Progenitor cell of endocrine pancreas (in vitro differentiated cells): ENCODE measurements at regions not wholly inside any gene's neighbourhood (a gene's known extent, or its start where the extent isn't known, plus 50 kb on each side); places are given as distances from the start of the nearest gene placed in this dataset.

ENCODE experiments used
- DNase-seq: peaks from one replicate; pipeline ENCODE4 v3.0.0; 2021; ENCODE audit warnings: low spot score; ENCODE audit not compliant: unreplicated experiment
- H3K27ac Mint-ChIP-seq: 2 replicates; pipeline ENCODE4 v1.8.0; 2021; ENCODE audit warnings: mild to moderate bottlenecking, moderate library complexity, mixed read lengths
- H3K27me3 Mint-ChIP-seq: 2 replicates; pipeline ENCODE4 v1.8.0; 2021; ENCODE audit warnings: mixed read lengths
- H3K36me3 Mint-ChIP-seq: 2 replicates; pipeline ENCODE4 v1.8.0; 2022; ENCODE audit warnings: mixed read lengths; ENCODE audit not compliant: insufficient read depth
- H3K4me1 Mint-ChIP-seq: 2 replicates; pipeline ENCODE4 v1.8.0; 2021; ENCODE audit warnings: low read depth, mixed read lengths
- H3K4me3 Mint-ChIP-seq: 2 replicates; pipeline ENCODE4 v1.8.0; 2021; ENCODE audit warnings: low read depth, mild to moderate bottlenecking, moderate library complexity, mixed read lengths
- H3K9me3 Mint-ChIP-seq: 2 replicates; pipeline ENCODE4 v1.8.0; 2021; ENCODE audit warnings: low read depth, mixed read lengths
- TF ChIP-seq, protein P1 (sequence below): fragments of 200-600 bp; sonication (generic); IDR thresholded peaks from one replicate; pipeline ENCODE4 v1.5.0; 2021; ENCODE audit warnings: antibody characterized with exemption, mild to moderate bottlenecking; ENCODE audit not compliant: unreplicated experiment

DNA sequence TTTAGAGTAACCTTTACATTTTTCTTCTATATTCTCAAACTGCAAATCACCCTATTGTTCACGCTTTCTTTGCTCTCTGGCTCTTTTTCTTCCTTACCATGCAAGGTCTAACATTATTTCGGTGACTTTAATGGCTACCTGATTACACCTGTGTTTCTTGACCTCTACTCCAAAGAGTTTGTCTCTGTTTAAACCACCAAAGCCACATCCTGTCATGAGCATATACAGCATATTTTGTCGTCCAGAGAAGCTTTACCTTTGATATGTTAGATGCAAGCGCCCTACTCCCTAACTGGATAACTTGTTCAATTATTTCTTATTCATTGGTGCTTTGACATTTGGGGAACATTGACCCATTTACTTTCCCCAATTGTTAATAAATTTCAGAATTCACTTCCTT lies 565.1 kb upstream of the GCFC2 start:
- no peaks in the 10 kb centered on the region for H3K36me3 Mint-ChIP-seq
- H3K4me1 Mint-ChIP-seq = no peaks in the 10 kb centered on the region
- H3K4me3 Mint-ChIP-seq = no peak overlapping the region
- H3K27me3 Mint-ChIP-seq = no peaks in the 10 kb centered on the region
- DNase-seq = no peak
- no peak overlapping the region for H3K27ac Mint-ChIP-seq
- no peaks in the 10 kb centered on the region for H3K9me3 Mint-ChIP-seq
- TF ChIP-seq, protein P1, sequence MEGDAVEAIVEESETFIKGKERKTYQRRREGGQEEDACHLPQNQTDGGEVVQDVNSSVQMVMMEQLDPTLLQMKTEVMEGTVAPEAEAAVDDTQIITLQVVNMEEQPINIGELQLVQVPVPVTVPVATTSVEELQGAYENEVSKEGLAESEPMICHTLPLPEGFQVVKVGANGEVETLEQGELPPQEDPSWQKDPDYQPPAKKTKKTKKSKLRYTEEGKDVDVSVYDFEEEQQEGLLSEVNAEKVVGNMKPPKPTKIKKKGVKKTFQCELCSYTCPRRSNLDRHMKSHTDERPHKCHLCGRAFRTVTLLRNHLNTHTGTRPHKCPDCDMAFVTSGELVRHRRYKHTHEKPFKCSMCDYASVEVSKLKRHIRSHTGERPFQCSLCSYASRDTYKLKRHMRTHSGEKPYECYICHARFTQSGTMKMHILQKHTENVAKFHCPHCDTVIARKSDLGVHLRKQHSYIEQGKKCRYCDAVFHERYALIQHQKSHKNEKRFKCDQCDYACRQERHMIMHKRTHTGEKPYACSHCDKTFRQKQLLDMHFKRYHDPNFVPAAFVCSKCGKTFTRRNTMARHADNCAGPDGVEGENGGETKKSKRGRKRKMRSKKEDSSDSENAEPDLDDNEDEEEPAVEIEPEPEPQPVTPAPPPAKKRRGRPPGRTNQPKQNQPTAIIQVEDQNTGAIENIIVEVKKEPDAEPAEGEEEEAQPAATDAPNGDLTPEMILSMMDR = no peak

DNA sequence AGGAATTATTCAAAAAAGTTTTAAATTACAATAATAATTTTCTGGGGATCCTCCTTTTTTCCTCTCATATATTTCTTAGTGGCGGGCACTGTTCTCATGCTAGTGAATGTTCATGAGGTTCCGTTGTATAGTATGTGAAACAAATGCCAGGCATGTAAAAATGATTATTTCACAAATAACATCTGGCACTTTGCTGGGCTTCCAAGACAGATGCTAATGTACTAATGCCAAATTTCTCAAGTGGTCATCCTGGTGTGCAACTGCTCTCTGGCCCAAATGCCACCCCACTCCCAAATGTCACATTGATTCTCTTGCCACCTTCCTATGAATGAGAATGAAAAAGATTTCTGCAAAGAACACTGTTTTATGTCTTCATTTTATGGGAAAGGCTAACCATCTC lies 564.0 kb upstream of the GCFC2 start:
- Mint-ChIP-seq H3K4me1 (peaks cover 2% of the 10 kb centered on the region), H3K36me3 (no peaks in the 10 kb centered on the region), H3K9me3 (no peaks in the 10 kb centered on the region), H3K27me3 (no peaks in the 10 kb centered on the region), H3K27ac (no peak overlapping the region), H3K4me3 (no peak overlapping the region)
- DNase-seq = no peak
- TF ChIP-seq, protein P1 = no peak

DNA sequence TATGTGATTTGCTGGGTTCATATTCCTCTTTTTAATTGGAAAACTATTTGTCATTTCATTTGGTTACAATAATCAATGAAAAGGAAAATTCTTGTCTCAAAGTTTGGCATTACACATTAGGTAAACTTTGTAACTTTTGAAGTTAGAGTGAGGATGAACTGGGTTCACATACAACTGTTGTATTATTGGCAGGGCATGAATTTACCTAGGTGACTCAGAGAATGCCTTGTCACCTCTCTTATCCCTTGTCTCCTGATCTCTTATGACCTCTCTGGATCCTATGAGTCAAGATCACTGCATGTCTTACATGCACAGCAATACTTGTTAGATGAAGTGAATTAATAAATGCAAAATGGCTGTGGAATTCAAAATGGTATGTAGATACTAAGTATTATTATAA lies 563.4 kb upstream of the GCFC2 start:
- Mint-ChIP-seq H3K4me3 (no peak overlapping the region), H3K36me3 (no peaks in the 10 kb centered on the region), H3K9me3 (no peaks in the 10 kb centered on the region), H3K27ac (no peak overlapping the region), H3K4me1 (peaks cover 2% of the 10 kb centered on the region), H3K27me3 (no peaks in the 10 kb centered on the region)
- no peak for DNase-seq
- TF ChIP-seq, protein P1 = no peak

DNA sequence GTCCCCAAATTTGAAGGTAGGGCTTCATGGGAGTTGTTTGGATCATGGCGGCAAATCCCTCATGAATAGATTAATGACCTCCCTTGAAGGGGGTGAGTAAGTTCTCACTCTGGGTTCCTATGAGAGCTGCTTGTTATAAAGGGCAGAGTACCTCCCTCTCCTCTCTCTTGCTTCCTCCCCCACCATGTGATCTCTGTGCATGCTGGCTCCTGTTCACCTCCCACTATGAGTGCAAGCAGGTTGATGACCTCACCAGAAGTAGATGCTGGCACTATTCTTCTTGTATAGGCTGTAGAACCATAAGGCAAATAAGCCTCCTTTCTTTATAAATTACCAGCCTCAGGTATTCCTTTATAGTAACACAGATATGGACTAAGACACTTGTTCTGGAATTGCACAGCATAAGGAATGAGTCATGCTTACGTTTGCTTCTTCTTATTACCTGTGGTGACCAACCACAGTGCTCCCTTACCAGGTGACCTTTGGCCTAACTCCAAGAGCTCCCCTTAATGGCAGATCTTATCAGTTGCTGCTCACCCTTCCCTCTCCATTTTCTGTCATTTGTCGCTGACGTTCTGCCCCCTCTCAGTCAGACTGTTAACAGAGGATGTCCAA lies 559.5 kb upstream of the GCFC2 start:
- Mint-ChIP-seq H3K4me3 (no peak overlapping the region), H3K4me1 (peaks cover 2% of the 10 kb centered on the region), H3K36me3 (no peaks in the 10 kb centered on the region), H3K9me3 (no peaks in the 10 kb centered on the region), H3K27me3 (no peaks in the 10 kb centered on the region), H3K27ac (no peak overlapping the region)
- TF ChIP-seq, protein P1 = no peak
- DNase-seq = no peak

DNA sequence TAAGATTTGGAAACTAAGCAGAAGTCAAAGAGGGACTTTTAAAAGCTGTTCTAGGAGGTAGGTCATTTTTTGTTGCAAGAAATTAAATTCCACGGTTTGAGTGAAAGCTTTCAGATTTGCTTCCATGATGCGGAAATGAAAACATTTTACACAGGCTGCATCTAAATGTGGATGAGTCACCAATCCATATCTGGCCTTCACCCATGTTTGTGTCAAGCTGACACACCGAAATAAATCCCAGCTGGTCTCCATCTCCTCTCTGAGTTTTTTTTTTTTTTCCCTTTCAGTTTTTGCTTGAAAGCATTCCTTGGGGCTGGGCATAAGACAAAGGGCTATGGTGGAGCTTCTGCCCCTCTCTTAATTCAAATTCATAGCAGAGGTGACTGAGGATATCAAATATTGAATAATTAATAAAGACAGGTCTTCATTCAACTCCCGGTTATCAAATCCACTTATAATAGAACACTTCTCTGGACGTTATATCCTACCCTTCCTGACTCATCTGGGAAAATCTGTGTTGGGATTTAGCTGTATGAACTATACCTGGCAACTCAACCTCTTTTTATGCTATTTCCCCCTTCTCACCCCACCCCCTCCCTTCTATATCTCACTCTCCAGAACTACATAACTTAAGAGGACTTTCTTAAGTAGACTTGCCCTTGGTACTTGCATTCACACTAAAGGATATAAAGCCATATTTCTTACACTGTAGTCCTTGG lies 558.3 kb upstream of the GCFC2 start:
- H3K4me3 Mint-ChIP-seq = no peak overlapping the region
- H3K4me1 Mint-ChIP-seq = peaks cover 2% of the 10 kb centered on the region
- H3K27me3 Mint-ChIP-seq = no peaks in the 10 kb centered on the region
- H3K36me3 Mint-ChIP-seq = no peaks in the 10 kb centered on the region
- no peaks in the 10 kb centered on the region for H3K9me3 Mint-ChIP-seq
- DNase-seq = no peak
- TF ChIP-seq, protein P1 = no peak
- no peak overlapping the region for H3K27ac Mint-ChIP-seq
